Prostate gland (tissue), 2 donors: ENCODE measurements at regions not wholly inside any gene's neighbourhood (a gene's known extent, or its start where the extent isn't known, plus 50 kb on each side); places are given as distances from the start of the nearest gene placed in this dataset.

Source experiments
- CTCF ChIP-seq, 4 experiments: fragments of 200-600 bp in 2 of 4; fragments of 450-650 bp in 2 of 4; sonication (generic) in 2 of 4; IDR thresholded peaks; 1 replicate in 3 of 4; 2 replicates in 1 of 4; pipeline ENCODE4 v1.5.1; 2016 to 2019; ENCODE audit warnings: antibody characterized with exemption in 4 of 4, mild to moderate bottlenecking in 2 of 4, moderate library complexity in 2 of 4
- POLR2A ChIP-seq: fragments of 450-650 bp; IDR thresholded peaks from one replicate; pipeline ENCODE4 v1.6.1; 2016; ENCODE audit warnings: antibody characterized with exemption, mild to moderate bottlenecking

GRCh38 chr21:43317959-43318358 lies 109.0 kb downstream of the SIK1 start:
- no peak for TF ChIP-seq CTCF (IDR thresholded peaks at IDR 0.05)
- no peak for TF ChIP-seq POLR2A
